ENCODE measurements at regions not wholly inside any gene's neighbourhood (a gene's known extent, or its start where the extent isn't known, plus 50 kb on each side); places are given as distances from the start of the nearest gene placed in this dataset.

DNA sequence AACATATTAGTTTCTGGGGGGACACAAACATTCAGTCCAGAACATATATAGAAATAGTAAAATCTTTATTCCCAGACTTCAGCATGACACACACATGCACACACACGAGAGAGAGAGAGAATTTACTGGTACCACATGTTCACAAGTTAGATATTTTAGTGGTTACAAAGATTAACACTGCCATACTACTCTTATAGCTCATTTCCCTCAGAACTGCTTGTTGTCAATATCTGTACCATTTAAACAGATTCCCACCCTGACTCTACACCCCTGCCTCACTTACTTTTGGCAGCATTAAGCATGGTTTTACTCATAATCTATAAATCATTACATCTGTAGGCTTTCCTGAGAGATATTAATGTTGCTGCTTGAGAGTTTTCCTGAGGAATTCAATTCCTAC, 524.7 kb upstream of the HTR2A start:
- TF ChIP-seq ZNF274 (IDR thresholded peaks at IDR 0.05; ENCODE audit: low read depth, low read length) (no peak), YY1 (IDR thresholded peaks at IDR 0.05; ENCODE audit: insufficient read depth, insufficient read length) (no peak), SUZ12 (IDR thresholded peaks at IDR 0.05; ENCODE audit: extremely low read depth, insufficient read depth, insufficient read length) (no peak)
